B cell (primary cell): ENCODE measurements at regions not wholly inside any gene's neighbourhood (a gene's known extent, or its start where the extent isn't known, plus 50 kb on each side); places are given as distances from the start of the nearest gene placed in this dataset.

ENCODE experiments used
- ATAC-seq: fragments of 200-7000 bp; cut with Tn5 transposase; one replicate; pipeline ENCODE4 v1.10.0; 2021; ENCODE audit warnings: low read depth, mild to moderate bottlenecking, moderate number of reproducible peaks, moderate library complexity
- CTCF ChIA-PET: fragments of 350-600 bp; sonication (Branson Sonifier 250); formaldehyde crosslinking; loops from one replicate; lab custom pipeline; 2021; ENCODE audit warnings: antibody characterized with exemption, inconsistent platforms; lab: Charles Lee
- POLR2A ChIA-PET: fragments of 350-600 bp; sonication (Branson Sonifier 250); formaldehyde crosslinking; loops from one replicate; lab custom pipeline; 2021; ENCODE audit warnings: antibody characterized with exemption; lab: Charles Lee
- DNase-seq: peaks from one replicate; pipeline ENCODE4 v3.0.0; 2013
- H2AFZ ChIP-seq: 2 replicates; pipeline ENCODE4 v1.6.1; 2012; ENCODE audit warnings: mild to moderate bottlenecking, low read depth, low read length; ENCODE audit not compliant: insufficient read depth, poor library complexity, severe bottlenecking
- H3K27ac ChIP-seq, 2 donors: 1 replicate in 1 of 2; 2 replicates in 1 of 2; pipeline ENCODE4 v1.5.1; 2012 to 2013; ENCODE audit warnings: low read length in 2 of 2, mild to moderate bottlenecking in 2 of 2, moderate library complexity in 1 of 2
- H3K27me3 ChIP-seq, 4 experiments: fragments of 200-600 bp in 1 of 4; sonication (generic) in 1 of 4; replicated peaks in 1 of 4; 1 replicate in 2 of 4; 2 replicates in 2 of 4; pipeline versions ENCODE4 v1.6.1 to v1.7.0; 2013 to 2016; ENCODE audit warnings: low read length in 3 of 4, mild to moderate bottlenecking in 2 of 4, mixed read lengths in 1 of 4, moderate library complexity in 1 of 4; ENCODE audit not compliant: insufficient read depth in 4 of 4, control insufficient read depth in 3 of 4; ENCODE audit errors: control extremely low read depth in 1 of 4
- H3K36me3 ChIP-seq, 2 experiments: replicated peaks in 1 of 2; 1 replicate in 1 of 2; 2 replicates in 1 of 2; pipeline versions ENCODE4 v1.6.1 to v1.7.1; 2013; ENCODE audit warnings: low read length in 1 of 2; ENCODE audit not compliant: insufficient read depth in 2 of 2, control insufficient read depth in 1 of 2; ENCODE audit errors: control extremely low read depth in 1 of 2, extremely low read depth in 1 of 2
- H3K4me1 ChIP-seq, 2 donors: fragments of 200-600 bp in 1 of 2; sonication (generic) in 1 of 2; 1 replicate in 1 of 2; 2 replicates in 1 of 2; pipeline versions ENCODE4 v1.5.1 to v1.6.1; 2013 to 2017; ENCODE audit warnings: low read length in 2 of 2; ENCODE audit not compliant: control insufficient read depth in 2 of 2, insufficient read depth in 2 of 2
- H3K4me2 ChIP-seq: replicated peaks from 2 replicates; pipeline ENCODE3; 2012; ENCODE audit warnings: mild to moderate bottlenecking, low read depth, low read length; ENCODE audit not compliant: poor library complexity, severe bottlenecking
- H3K4me3 ChIP-seq, 5 experiments: fragments of 200-600 bp in 1 of 5; sonication (generic) in 1 of 5; 1 replicate in 3 of 5; 2 replicates in 2 of 5; pipeline versions ENCODE4 v1.5.1 to v1.7.0; 2011 to 2016; ENCODE audit warnings: low read length in 4 of 5, mild to moderate bottlenecking in 4 of 5, low read depth in 2 of 5, control low read depth in 1 of 5, moderate library complexity in 1 of 5; ENCODE audit not compliant: insufficient read depth in 1 of 5; ENCODE audit errors: control extremely low read depth in 1 of 5, extremely low read depth in 1 of 5
- H3K79me2 ChIP-seq: fragments of 200-600 bp; sonication (generic); one replicate; pipeline ENCODE4 v1.6.0; 2016; ENCODE audit warnings: low read length; ENCODE audit not compliant: control insufficient read depth, insufficient read depth
- H3K9ac ChIP-seq: fragments of 200-600 bp; sonication (generic); 2 replicates; pipeline ENCODE4 v1.6.1; 2017; ENCODE audit warnings: mild to moderate bottlenecking, low read length, moderate library complexity
- H3K9me3 ChIP-seq, 3 donors: one replicate each; pipeline versions ENCODE4 v1.6.1 to v1.7.1; 2013; ENCODE audit warnings: low read length in 2 of 3; ENCODE audit not compliant: control insufficient read depth in 2 of 3, insufficient read depth in 1 of 3; ENCODE audit errors: control extremely low read depth in 1 of 3
- H4K20me1 ChIP-seq: 2 replicates; pipeline ENCODE4 v1.6.0; 2012; ENCODE audit warnings: mild to moderate bottlenecking, low read length; ENCODE audit not compliant: insufficient read depth, control insufficient read depth, poor library complexity, severe bottlenecking
- H3K27ac Mint-ChIP-seq: one replicate; pipeline ENCODE4 v1.8.0; 2021; ENCODE audit warnings: mixed read lengths
- H3K27me3 Mint-ChIP-seq: one replicate; pipeline ENCODE4 v1.8.0; 2021; ENCODE audit warnings: mixed read lengths
- H3K4me1 Mint-ChIP-seq: one replicate; pipeline ENCODE4 v1.8.0; 2021; ENCODE audit warnings: mixed read lengths
- H3K4me3 Mint-ChIP-seq: one replicate; pipeline ENCODE4 v1.8.0; 2021; ENCODE audit warnings: mixed read lengths
- H3K9me3 Mint-ChIP-seq: one replicate; pipeline ENCODE4 v1.8.0; 2022; ENCODE audit warnings: mixed read lengths; ENCODE audit not compliant: insufficient read depth
- EZH2 ChIP-seq: IDR thresholded peaks from 2 replicates; pipeline ENCODE4 v1.6.1; 2012; ENCODE audit warnings: borderline replicate concordance, low read depth, mild to moderate bottlenecking, moderate library complexity, low read length; ENCODE audit not compliant: insufficient read depth, poor library complexity, severe bottlenecking
- WGBS: methylation state at CpG from one replicate; pipeline ENCODE4 v1.1.5; 2013; ENCODE audit warnings: missing lambda C conversion rate; ENCODE audit not compliant: insufficient coverage; 5-methylcytosine and 5-hydroxymethylcytosine counted together
- intact Hi-C: fragments of 100-400 bp; cut with micrococcal nuclease; formaldehyde crosslinking; loops from one replicate; pipeline ENCODE4 v1.10.0; 2022
- TF ChIP-seq, protein P1 (sequence below): fragments of 200-600 bp; IDR thresholded peaks from one replicate; pipeline ENCODE4 v1.8.0; 2022; ENCODE audit warnings: antibody characterized with exemption, mild to moderate bottlenecking

DNA sequence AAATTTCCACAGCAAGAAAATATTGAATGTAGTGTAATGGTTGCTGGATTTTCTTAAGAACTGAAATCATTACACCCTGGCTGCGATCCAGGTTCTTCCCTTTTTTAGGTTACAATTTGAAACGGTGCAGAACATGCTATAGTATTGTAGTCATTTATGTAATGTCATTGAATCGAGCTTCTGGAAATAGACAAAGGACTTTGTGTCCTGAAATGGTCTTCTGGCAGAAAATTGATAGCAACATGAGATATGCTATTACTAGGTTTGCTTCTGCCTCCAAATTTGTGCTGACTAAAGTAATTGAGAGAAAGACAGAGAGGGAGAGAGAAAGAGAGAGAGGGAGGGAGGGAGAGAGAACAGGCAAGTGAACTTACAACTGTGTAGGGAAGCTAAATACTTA, 146.2 kb upstream of the NFIA start:
- H3K4me3 Mint-ChIP-seq, result no peak overlapping the region
- Histone ChIP-seq H3K27me3 (no peaks in the 10 kb centered on the region), H2AFZ (no peak overlapping the region), H3K9ac (no peak overlapping the region), H3K9me3 (no peaks in the 10 kb centered on the region), H3K79me2 (no peaks in the 10 kb centered on the region), H3K36me3 (no peaks in the 10 kb centered on the region), H3K4me2 (no peak overlapping the region), H3K27ac (no peak overlapping the region), H3K4me3 (no peak overlapping the region), H3K4me1 (no peaks in the 10 kb centered on the region), H4K20me1 (no peaks in the 10 kb centered on the region)
- TF ChIP-seq EZH2, result no peak
- TF ChIP-seq, protein P1, sequence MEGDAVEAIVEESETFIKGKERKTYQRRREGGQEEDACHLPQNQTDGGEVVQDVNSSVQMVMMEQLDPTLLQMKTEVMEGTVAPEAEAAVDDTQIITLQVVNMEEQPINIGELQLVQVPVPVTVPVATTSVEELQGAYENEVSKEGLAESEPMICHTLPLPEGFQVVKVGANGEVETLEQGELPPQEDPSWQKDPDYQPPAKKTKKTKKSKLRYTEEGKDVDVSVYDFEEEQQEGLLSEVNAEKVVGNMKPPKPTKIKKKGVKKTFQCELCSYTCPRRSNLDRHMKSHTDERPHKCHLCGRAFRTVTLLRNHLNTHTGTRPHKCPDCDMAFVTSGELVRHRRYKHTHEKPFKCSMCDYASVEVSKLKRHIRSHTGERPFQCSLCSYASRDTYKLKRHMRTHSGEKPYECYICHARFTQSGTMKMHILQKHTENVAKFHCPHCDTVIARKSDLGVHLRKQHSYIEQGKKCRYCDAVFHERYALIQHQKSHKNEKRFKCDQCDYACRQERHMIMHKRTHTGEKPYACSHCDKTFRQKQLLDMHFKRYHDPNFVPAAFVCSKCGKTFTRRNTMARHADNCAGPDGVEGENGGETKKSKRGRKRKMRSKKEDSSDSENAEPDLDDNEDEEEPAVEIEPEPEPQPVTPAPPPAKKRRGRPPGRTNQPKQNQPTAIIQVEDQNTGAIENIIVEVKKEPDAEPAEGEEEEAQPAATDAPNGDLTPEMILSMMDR, result no peak
- H3K27me3 Mint-ChIP-seq, result peaks cover 8% of the 10 kb centered on the region
- no peak for DNase-seq
- CTCF ChIA-PET, result no interaction called here
- no peaks in the 10 kb centered on the region for H3K4me1 Mint-ChIP-seq
- H3K27ac Mint-ChIP-seq, result no peak overlapping the region
- POLR2A ChIA-PET, result no interaction called here
- no peak for ATAC-seq
- intact Hi-C loops, result no loop called here
- H3K9me3 Mint-ChIP-seq, result no peaks in the 10 kb centered on the region
- 5% methylated on average over 3 of the region's 3 CpGs for WGBS

DNA sequence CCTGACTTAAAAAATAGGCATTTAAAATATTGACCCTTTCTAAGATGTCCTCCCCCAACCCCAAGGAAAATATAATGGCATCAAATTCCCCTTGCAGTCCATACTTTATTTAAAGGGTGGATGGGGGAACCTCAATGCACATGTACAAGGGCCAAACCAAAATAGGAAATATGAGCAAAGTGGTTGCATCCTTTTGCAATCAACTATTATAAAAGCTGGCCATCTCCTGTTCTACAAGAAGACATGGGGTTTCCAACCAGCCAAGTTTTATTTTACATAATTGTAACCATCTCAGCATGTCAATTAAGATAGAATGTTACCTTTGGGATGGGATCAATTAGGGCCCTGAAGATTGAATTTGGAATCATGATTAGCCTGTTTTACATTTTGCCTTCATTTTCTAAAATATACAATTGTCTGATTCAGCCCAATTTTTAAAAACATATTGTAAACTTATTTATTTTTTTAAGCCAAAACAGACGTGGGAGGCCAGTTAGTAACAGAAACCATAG, 146.7 kb upstream of the NFIA start:
- Histone ChIP-seq H3K4me1 (no peaks in the 10 kb centered on the region), H3K27ac (no peak overlapping the region), H3K4me2 (no peak overlapping the region), H3K79me2 (no peaks in the 10 kb centered on the region), H3K27me3 (no peaks in the 10 kb centered on the region), H3K4me3 (no peak overlapping the region), H4K20me1 (no peaks in the 10 kb centered on the region), H3K36me3 (no peaks in the 10 kb centered on the region), H3K9ac (no peak overlapping the region), H2AFZ (no peak overlapping the region), H3K9me3 (no peaks in the 10 kb centered on the region)
- intact Hi-C loops, result no loop called here
- no peak for ATAC-seq
- Mint-ChIP-seq H3K27me3 (peaks cover 8% of the 10 kb centered on the region), H3K27ac (no peak overlapping the region), H3K4me3 (no peak overlapping the region), H3K9me3 (no peaks in the 10 kb centered on the region), H3K4me1 (no peaks in the 10 kb centered on the region)
- DNase-seq, result no peak
- ChIA-PET CTCF (no interaction called here), POLR2A (no interaction called here)
- no CpG with 5 or more reads among the region's 1 CpG for WGBS
- no peak for TF ChIP-seq EZH2
- TF ChIP-seq, protein P1, result no peak
